GM10248 (cell line): ENCODE measurements at regions not wholly inside any gene's neighbourhood (a gene's known extent, or its start where the extent isn't known, plus 50 kb on each side); places are given as distances from the start of the nearest gene placed in this dataset.

Source experiments
- CTCF ChIA-PET: fragments of 300-600 bp; sonication (Branson Sonifier 250); formaldehyde crosslinking; extraction: SDS; loops from one replicate; lab custom pipeline; 2021; ENCODE audit warnings: antibody characterized with exemption; lab: Yijun Ruan, JAX
- POLR2A ChIA-PET: fragments of 350-650 bp; sonication (Branson Sonifier 250); formaldehyde crosslinking; extraction: SDS; loops from one replicate; lab custom pipeline; 2020; ENCODE audit warnings: antibody characterized with exemption; lab: Yijun Ruan, JAX
- DNase-seq: peaks from one replicate; pipeline ENCODE4 v3.0.0; 2012; ENCODE audit errors: extremely low spot score
- TF ChIP-seq, protein P1 (sequence below): IDR thresholded peaks from 2 replicates; pipeline ENCODE4 v1.5.1; 2012; ENCODE audit warnings: mild to moderate bottlenecking, low read depth; ENCODE audit errors: extremely low read depth, missing control alignments, control extremely low read depth

GRCh38 chr6:106772270-106773142 is 143.1 kb downstream of the QRSL1 start:
- ChIA-PET POLR2A (no interaction called here), CTCF (interaction anchor here (0.6 to 1.8 kb wide), 2 partner anchors 27 to 327 kb away, joined by 3 to 5 read pairs; no protein-coding TSS in a partner anchor)
- TF ChIP-seq, protein P1, sequence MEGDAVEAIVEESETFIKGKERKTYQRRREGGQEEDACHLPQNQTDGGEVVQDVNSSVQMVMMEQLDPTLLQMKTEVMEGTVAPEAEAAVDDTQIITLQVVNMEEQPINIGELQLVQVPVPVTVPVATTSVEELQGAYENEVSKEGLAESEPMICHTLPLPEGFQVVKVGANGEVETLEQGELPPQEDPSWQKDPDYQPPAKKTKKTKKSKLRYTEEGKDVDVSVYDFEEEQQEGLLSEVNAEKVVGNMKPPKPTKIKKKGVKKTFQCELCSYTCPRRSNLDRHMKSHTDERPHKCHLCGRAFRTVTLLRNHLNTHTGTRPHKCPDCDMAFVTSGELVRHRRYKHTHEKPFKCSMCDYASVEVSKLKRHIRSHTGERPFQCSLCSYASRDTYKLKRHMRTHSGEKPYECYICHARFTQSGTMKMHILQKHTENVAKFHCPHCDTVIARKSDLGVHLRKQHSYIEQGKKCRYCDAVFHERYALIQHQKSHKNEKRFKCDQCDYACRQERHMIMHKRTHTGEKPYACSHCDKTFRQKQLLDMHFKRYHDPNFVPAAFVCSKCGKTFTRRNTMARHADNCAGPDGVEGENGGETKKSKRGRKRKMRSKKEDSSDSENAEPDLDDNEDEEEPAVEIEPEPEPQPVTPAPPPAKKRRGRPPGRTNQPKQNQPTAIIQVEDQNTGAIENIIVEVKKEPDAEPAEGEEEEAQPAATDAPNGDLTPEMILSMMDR: no peak
- no peak for DNase-seq

GRCh38 chr6:106771822-106772221 is 142.4 kb downstream of the QRSL1 start:
- DNase-seq: no peak
- TF ChIP-seq, protein P1: no peak
- ChIA-PET CTCF (no interaction called here), POLR2A (no interaction called here)

- no peak for DNase-seq
- CTCF ChIA-PET: interaction anchor here (0.9 to 1.4 kb wide), 2 partner anchors 12 to 40 kb away, joined by 3 read pairs; no protein-coding TSS in a partner anchor
- TF ChIP-seq, protein P1: no peak
- POLR2A ChIA-PET: no interaction called here
These were observed 141.3 kb downstream of the QRSL1 start for GRCh38 chr6:106770663-106771062.

DNA sequence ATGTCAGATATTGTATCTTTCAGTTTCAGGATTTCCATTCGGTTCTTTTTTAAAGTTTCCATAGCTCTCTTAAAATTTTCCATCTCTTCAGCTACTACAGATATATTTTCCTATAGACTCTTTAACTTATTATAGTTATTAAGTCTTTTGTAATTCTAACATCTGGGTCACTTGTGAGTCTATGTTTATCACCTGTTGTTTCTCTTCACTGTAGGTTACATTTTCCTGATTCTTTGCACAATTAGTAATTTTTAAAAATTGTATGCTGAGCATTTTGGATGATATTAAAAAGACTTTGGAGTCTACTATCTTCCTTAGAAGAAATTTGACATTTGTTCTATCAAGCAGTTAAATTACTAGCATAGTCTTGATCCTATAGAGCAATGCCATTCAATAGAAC is 140.7 kb downstream of the QRSL1 start:
- DNase-seq: no peak
- TF ChIP-seq, protein P1: no peak
- ChIA-PET CTCF (interaction anchor here (0.9 to 1.4 kb wide), 2 partner anchors 12 to 40 kb away, joined by 3 read pairs; no protein-coding TSS in a partner anchor), POLR2A (no interaction called here)

DNA sequence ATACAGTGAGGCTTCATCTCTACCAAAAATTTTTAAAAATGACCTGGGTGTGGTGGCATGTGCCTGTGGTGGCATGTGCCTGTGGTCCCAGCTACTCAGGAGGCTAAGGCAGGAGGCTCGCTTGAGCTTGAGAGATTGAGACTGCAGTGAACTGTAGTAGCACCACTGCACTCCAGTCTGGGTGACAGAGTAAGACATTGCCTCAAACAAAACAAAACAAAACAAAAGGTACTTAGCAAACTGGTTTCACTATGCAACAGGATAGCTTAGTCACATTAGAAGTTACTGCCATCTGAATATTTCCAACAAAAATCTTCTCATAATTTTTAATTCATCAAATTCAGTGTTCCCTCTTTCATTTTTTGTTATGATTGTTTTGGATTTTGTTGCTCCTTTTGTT is 137.9 kb downstream of the QRSL1 start:
- ChIA-PET POLR2A (no interaction called here), CTCF (interaction anchor here (1.1 kb wide), 1 partner anchor 212 kb away, joined by 3 read pairs; no protein-coding TSS in a partner anchor)
- no peak for DNase-seq
- TF ChIP-seq, protein P1: no peak

- ChIA-PET POLR2A (no interaction called here), CTCF (no interaction called here)
- TF ChIP-seq, protein P1: no peak
- no peak for DNase-seq
These were observed 136.8 kb downstream of the QRSL1 start for GRCh38 chr6:106766201-106766600.
